ENCODE measurements at regions not wholly inside any gene's neighbourhood (a gene's known extent, or its start where the extent isn't known, plus 50 kb on each side); places are given as distances from the start of the nearest gene placed in this dataset.
A peak's percentile ranks its signal among the peaks of the same experiment; 100 is the strongest.

DNA sequence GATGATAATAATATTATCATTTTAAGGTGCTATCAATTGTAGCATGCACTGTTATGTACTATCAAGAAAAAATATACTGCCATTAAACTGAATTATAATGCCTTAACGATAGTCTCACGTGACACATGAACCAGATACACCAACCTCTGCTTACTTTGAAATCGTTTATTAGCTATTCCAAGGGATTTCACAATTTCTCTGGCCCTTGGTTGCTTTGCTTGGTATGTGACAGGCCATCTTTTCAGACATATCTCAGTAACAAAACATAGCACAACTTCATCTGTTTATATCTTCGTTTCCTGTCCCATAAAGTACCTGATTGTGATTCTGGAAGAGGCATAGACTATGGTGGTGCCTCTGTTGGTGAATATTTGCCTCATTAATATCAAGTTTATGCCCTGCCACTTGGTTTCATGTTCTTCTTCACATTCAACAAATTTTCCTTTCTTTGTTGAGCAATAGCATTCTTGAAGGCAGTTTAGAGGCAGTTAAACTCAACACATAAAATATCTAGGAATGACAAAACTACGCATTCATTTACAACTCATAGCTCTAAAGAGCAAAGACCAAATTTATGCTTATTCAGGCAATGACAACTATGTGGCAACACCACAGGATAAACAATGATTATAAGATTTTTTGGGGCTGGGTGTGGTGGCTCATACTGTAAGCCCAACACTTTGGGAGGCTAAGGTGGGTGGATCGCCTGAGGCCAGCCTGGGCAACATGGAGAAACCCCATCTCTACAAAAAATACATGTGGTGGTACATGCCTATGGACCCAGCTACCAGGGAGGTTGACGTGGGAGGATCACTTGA, 84.3 kb downstream of the MCFD2 start:
- no peak for DNase-seq (ENCODE audit: low read depth, low spot score)

DNA sequence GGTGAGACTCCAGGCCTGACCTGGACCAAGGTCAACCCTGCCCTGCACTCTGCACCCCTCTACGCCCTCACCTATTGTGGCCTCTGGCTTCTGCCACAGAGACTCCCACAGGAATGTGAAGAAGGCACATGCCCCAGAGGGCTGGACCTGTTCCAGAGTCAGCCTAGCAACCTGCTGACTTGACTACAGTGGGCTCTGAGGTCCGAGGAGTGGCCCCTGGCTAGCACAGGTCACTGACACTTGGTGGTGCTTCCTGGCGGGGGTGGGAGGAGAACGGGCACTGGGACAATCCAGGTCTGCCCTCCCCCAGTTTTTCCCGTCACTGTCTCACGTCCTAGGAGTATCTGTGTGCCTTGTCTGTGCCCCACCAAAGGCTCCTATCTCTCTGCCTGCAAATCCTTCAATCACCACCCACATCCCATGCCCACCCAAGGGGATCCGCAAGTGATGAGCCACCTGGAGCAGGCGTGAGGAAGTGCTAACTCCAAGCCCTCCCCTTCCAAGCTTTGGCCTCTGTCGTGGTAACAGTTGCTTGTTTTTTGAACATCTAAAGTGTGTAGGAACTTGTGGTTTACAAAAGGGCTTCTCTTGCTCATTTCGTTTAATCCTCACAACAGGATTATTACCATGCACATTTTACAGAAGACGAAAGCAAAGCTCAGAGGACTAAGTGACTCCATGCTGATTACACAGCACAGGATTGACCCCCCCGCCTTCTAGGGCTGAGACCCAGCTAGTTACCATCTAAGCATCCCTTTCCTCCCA, 86.2 kb downstream of the MCFD2 start:
- DNase-seq (ENCODE audit: low read depth, low spot score): no peak

DNA sequence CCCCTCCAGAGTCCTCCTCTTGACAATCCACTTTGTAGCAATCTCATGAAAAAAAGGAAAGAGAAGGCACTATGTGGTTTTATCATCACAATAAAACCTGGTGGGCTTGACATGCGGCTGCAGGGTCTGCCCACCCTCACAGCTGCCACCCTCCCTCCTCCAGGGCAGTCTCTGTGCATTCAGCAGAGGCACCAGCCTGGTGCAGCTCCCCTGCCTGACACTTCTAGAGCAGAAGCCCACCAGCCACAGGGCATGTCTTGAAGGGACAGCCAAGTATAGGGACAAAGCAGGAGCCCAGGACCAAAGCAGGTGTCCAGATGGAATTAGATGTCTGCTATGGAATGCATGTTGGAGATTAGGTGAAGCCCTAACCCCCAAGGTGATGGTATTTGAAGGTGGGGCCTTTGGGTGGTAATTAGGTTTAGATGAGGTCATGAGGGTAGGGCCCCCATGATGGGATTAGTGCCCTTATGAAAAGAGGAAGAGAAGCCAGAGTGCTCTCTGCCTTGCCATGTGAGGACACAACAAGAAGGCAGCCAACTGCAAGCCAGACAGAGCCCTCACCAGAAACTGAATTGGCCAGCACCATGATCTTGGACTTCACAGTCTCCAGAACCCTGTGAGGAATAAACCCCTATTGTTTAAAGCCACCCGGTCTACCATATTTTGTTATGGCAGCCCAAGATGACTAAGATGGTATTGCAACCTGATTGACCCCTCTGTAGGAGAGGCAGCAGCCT, 86.9 kb downstream of the MCFD2 start:
- no peak for DNase-seq (ENCODE audit: low read depth, low spot score)

- DNase-seq (ENCODE audit: low read depth, low spot score): no peak
Measured at GRCh38 chr2:46828135-46828438, 87.5 kb downstream of the MCFD2 start.

- DNase-seq (ENCODE audit: low read depth, low spot score): no peak
Measured at GRCh38 chr2:46827274-46828134, 88.1 kb downstream of the MCFD2 start.

DNA sequence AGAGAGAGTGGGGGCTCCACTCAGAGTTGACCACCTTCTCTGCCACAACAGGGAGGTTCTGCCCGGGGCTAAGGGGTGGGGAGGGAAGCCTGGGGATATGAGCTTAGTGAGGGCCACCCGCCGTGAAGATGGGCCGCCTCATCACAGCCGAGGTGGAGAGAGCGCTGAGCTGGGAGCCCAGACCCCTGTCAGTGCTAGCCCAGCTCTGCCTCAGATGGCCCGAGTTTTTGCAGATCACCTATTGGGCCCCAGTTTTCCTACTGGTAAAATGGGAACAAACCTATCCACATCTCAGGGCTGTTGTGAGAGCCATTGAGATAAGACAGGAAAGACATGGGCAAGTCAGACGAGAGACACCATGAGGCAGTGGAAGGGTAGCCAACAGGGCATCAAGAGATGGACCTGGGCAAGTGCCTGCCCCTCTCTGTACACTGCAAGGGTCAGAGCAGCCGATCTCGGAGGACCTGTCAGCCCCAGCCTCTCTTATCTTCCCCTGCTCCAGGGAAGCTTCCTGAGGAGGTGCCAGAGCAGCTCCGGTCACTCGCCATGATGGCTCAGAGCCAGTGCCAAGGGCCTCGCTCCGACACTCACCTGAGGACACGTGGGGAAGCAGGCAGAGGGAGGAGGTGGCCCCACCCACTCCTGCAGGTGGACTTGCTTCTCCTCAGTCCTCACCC, 88.9 kb downstream of the MCFD2 start:
- no peak for DNase-seq (ENCODE audit: low read depth, low spot score)

- DNase-seq (ENCODE audit: low read depth, low spot score): no peak
Measured at GRCh38 chr2:46825939-46826568, 89.6 kb downstream of the MCFD2 start.

GRCh38 chr2:46825231-46825938, 90.2 kb downstream of the MCFD2 start:
- no peak for DNase-seq (ENCODE audit: low read depth, low spot score)

- DNase-seq (ENCODE audit: low read depth, low spot score): no peak
Measured at GRCh38 chr2:46824611-46825010, 91.0 kb downstream of the MCFD2 start.

DNA sequence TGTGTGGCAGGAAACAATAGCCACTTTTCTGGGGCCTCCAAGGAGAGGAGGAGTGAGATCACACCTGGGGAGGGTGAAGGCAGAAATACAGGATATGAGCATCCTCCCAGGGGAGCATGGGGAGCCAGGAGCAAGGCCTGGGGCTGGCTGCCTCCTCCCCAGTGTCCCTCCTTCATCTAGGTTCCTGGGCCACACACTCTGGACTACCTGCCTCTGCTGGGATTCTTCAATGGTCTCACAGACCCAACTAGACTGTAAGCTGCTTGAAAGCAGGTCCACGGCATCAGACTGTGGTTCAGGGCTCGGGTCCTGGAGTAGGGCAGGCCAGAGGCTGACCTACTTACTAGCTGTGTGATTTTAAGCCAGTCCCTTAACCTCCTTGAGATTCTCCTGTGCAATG, 94.0 kb downstream of the MCFD2 start:
- no peak for DNase-seq (ENCODE audit: low read depth, low spot score)

- DNase-seq (ENCODE audit: low read depth, low spot score): no peak
Measured at GRCh38 chr2:46818819-46819218, 96.8 kb downstream of the MCFD2 start.

- no peak for DNase-seq (ENCODE audit: low read depth, low spot score)
Measured at GRCh38 chr2:46818141-46818621, 97.4 kb downstream of the MCFD2 start.

DNA sequence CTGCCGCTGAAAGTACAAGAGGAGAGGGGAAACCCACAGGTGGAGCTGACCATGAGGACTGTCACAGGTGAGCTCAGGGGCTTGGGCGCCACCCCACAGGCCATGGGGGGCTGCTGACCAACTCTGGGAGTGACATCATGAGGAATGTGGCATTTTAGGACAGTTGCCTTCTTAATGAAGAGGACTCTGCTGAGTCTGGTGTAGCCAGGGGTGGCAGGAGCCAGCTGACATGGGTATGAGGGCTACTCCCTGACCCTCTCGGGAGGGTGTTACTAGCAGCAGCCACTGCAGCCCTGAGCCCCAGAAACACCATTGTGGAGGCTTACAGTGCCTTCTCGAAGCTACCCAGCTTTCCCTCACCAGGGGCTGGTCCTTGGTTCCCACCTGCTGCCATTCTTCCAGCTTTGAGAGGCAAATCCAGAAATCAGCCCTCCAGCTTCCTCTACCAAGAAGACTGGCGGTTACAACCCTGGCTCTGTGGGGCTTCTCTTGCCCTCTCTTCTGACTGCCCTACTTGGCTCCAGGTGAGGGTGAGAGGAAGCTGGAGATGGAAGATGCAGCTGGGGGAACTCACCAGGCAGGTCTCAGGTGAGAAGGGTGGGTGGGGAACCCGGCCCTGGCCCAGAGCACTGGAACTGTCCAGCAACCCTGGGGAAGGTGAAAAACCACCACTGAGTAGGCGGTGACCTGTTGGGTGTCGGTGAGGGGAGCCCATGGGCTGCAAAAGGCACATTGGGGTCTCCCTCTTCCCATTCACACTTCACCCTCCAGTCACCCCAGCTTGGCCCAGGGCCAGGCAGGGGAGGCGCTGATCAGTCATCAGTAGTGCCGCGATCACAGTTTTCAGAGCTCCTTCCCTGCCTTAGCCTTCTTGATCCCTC, 98.5 kb downstream of the MCFD2 start:
- DNase-seq (ENCODE audit: low read depth, low spot score): no peak

GRCh38 chr2:46816151-46816845, 99.3 kb downstream of the MCFD2 start:
- DNase-seq (ENCODE audit: low read depth, low spot score): no peak

- DNase-seq (ENCODE audit: low read depth, low spot score): no peak
Measured at GRCh38 chr2:46815121-46815802, 100.3 kb downstream of the MCFD2 start.

DNA sequence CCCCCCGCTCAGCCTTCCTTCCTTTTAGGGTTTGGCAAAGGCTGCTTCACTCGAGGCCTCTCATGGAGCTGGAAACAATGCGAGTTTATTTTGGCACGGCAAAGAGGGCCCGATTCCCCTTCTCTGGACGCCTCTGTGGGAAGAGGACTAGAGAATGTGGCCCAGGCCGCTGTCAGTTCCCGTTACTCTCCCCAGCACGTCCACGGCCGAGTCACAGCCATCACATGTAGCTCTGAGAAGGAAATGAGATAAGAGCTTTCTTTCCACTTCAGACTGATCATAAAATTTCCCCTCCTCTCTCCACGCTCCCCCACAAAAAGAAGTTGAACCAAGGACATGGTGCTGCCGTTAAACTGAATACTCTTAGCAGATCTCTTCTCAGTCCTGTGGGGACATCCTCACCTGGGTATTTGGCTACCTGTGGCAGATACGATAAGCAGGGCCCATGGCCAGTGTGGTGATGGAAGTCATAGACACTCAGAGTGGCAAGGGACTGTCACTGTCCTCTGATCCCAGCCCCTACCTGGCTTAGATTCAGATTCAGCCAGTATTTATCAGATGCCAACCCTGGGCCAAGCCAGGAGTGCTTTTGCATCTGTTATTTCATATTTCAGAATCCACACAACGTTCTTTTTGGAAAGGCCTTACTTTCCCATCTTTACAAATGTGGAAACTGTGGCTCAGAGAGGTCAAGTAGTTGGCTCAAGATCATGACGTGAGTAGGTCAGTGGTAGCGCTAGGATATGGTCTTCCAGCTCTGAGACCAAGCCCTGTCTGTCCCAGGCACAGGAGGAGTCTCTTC, 101.2 kb downstream of the MCFD2 start:
- peak; percentile 80 for DNase-seq (ENCODE audit: low read depth, low spot score)
